Stimulated activated CD8-positive, alpha-beta memory T cell treated with anti-CD3 and anti-CD28 coated beads, Interleukin-7, amount 100 ng/mL, for 48 hours (primary cell): ENCODE measurements at regions not wholly inside any gene's neighbourhood (a gene's known extent, or its start where the extent isn't known, plus 50 kb on each side); places are given as distances from the start of the nearest gene placed in this dataset.
A peak's percentile ranks its signal among the peaks of the same experiment; 100 is the strongest.

Experiments used
- DNase-seq, 2 donors: peaks; one replicate each; pipeline ENCODE4 v3.0.0-alpha.2; 2020; ENCODE audit warnings: low read depth in 1 of 2; ENCODE audit errors: extremely low read depth in 1 of 2

- no peak for DNase-seq
Measured at GRCh38 chr9:107161338-107161737, 121.7 kb upstream of the RAD23B start.

GRCh38 chr9:107163370-107163769 is 119.7 kb upstream of the RAD23B start:
- no peak for DNase-seq

- DNase-seq: no peak
Measured at GRCh38 chr9:107169796-107170195, 113.3 kb upstream of the RAD23B start.

- DNase-seq: no peak
Measured at GRCh38 chr9:107170801-107171200, 112.3 kb upstream of the RAD23B start.

GRCh38 chr9:107172160-107172978 is 110.7 kb upstream of the RAD23B start:
- peak; percentile 14 to 32 for DNase-seq

- no peak for DNase-seq
Measured at GRCh38 chr9:107172979-107173347, 110.1 kb upstream of the RAD23B start.

GRCh38 chr9:107173422-107174180 is 109.5 kb upstream of the RAD23B start:
- DNase-seq: no peak

- DNase-seq: peak in 1 of 2 donors; percentile 25
Measured at GRCh38 chr9:107174441-107174840, 108.6 kb upstream of the RAD23B start.

GRCh38 chr9:107175041-107175440 is 108.0 kb upstream of the RAD23B start:
- no peak for DNase-seq

GRCh38 chr9:107175816-107176435 is 107.2 kb upstream of the RAD23B start:
- no peak for DNase-seq

- DNase-seq: no peak
Measured at GRCh38 chr9:107176436-107177151, 106.5 kb upstream of the RAD23B start.

- no peak for DNase-seq
Measured at GRCh38 chr9:107177243-107177839, 105.7 kb upstream of the RAD23B start.

- no peak for DNase-seq
Measured at GRCh38 chr9:107177857-107178256, 105.2 kb upstream of the RAD23B start.

- DNase-seq: no peak
Measured at GRCh38 chr9:107178293-107178692, 104.8 kb upstream of the RAD23B start.

GRCh38 chr9:107180206-107180605 is 102.9 kb upstream of the RAD23B start:
- no peak for DNase-seq

- no peak for DNase-seq
Measured at GRCh38 chr9:107183176-107183575, 99.9 kb upstream of the RAD23B start.

GRCh38 chr9:107188376-107188775 is 94.7 kb upstream of the RAD23B start:
- no peak for DNase-seq

- DNase-seq: no peak
Measured at GRCh38 chr9:107190061-107190935, 92.8 kb upstream of the RAD23B start.

- DNase-seq: no peak
Measured at GRCh38 chr9:107190936-107191290, 92.2 kb upstream of the RAD23B start.

GRCh38 chr9:107193251-107193650 is 89.8 kb upstream of the RAD23B start:
- no peak for DNase-seq
